ENCODE measurements at regions not wholly inside any gene's neighbourhood (a gene's known extent, or its start where the extent isn't known, plus 50 kb on each side); places are given as distances from the start of the nearest gene placed in this dataset.

- DNase-seq = no peak
- ChIA-PET CTCF (no interaction called here), POLR2A (no interaction called here)
- no peak overlapping the region for H3K4me3 Mint-ChIP-seq
- intact Hi-C loops (cut with micrococcal nuclease) = no loop called here
- no peak overlapping the region for H3K27ac Mint-ChIP-seq
- H3K36me3 Mint-ChIP-seq (ENCODE audit: low read depth) = no peaks in the 10 kb centered on the region
- no peak for TF ChIP-seq CTCF (IDR thresholded peaks at IDR 0.05)
- no peaks in the 10 kb centered on the region for H3K27me3 Mint-ChIP-seq
- no peak for ATAC-seq (ENCODE audit: low read depth)
- H3K4me1 Mint-ChIP-seq = no peaks in the 10 kb centered on the region
- H3K9me3 Mint-ChIP-seq = no peaks in the 10 kb centered on the region
These were observed 188.3 kb upstream of the MON1B start for GRCh38 chr16:77002644-77003043.

GRCh38 chr16:77009453-77009852 lies 181.5 kb upstream of the MON1B start:
- no peak for TF ChIP-seq CTCF (IDR thresholded peaks at IDR 0.05)

GRCh38 chr16:77014441-77014840 lies 176.5 kb upstream of the MON1B start:
- ChIA-PET CTCF (no interaction called here), POLR2A (no interaction called here)
- Mint-ChIP-seq H3K4me3 (no peak overlapping the region), H3K9me3 (peaks cover 8% of the 10 kb centered on the region), H3K27me3 (no peaks in the 10 kb centered on the region), H3K27ac (no peak overlapping the region), H3K36me3 (ENCODE audit: low read depth) (no peaks in the 10 kb centered on the region), H3K4me1 (no peaks in the 10 kb centered on the region)
- DNase-seq = no peak
- intact Hi-C loops (cut with micrococcal nuclease) = no loop called here
- no peak for TF ChIP-seq CTCF (IDR thresholded peaks at IDR 0.05)
- no peak for ATAC-seq (ENCODE audit: low read depth)

More at GRCh38 chr16:77009453-77009852, 181.5 kb upstream of the MON1B start:
- H3K9me3 Mint-ChIP-seq = peaks cover 8% of the 10 kb centered on the region
- no peaks in the 10 kb centered on the region for H3K27me3 Mint-ChIP-seq
- H3K4me1 Mint-ChIP-seq = no peaks in the 10 kb centered on the region
- DNase-seq (no peak), ATAC-seq (ENCODE audit: low read depth) (no peak)
- no peak overlapping the region for H3K4me3 Mint-ChIP-seq
- no peaks in the 10 kb centered on the region for H3K36me3 Mint-ChIP-seq (ENCODE audit: low read depth)
- ChIA-PET CTCF (no interaction called here), POLR2A (no interaction called here)
- H3K27ac Mint-ChIP-seq = no peak overlapping the region
- intact Hi-C loops (cut with micrococcal nuclease) = no loop called here

GRCh38 chr16:77030600-77030999 lies 160.4 kb upstream of the MON1B start:
- H3K27ac Mint-ChIP-seq = no peak overlapping the region
- no peaks in the 10 kb centered on the region for H3K4me1 Mint-ChIP-seq
- CTCF ChIA-PET = no interaction called here
- H3K36me3 Mint-ChIP-seq (ENCODE audit: low read depth) = no peaks in the 10 kb centered on the region
- intact Hi-C loops (cut with micrococcal nuclease) = no loop called here
- H3K9me3 Mint-ChIP-seq = no peaks in the 10 kb centered on the region
- no peak overlapping the region for H3K4me3 Mint-ChIP-seq
- POLR2A ChIA-PET = no interaction called here
- no peaks in the 10 kb centered on the region for H3K27me3 Mint-ChIP-seq
- TF ChIP-seq CTCF (IDR thresholded peaks at IDR 0.05) = no peak
- DNase-seq = no peak
- no peak for ATAC-seq (ENCODE audit: low read depth)

- intact Hi-C loops (cut with micrococcal nuclease) = no loop called here
- DNase-seq = no peak
- no peaks in the 10 kb centered on the region for H3K36me3 Mint-ChIP-seq (ENCODE audit: low read depth)
- H3K4me1 Mint-ChIP-seq = no peaks in the 10 kb centered on the region
- TF ChIP-seq CTCF (IDR thresholded peaks at IDR 0.05) = no peak
- no peaks in the 10 kb centered on the region for H3K9me3 Mint-ChIP-seq
- CTCF ChIA-PET = no interaction called here
- ATAC-seq (ENCODE audit: low read depth) = no peak
- H3K4me3 Mint-ChIP-seq = no peak overlapping the region
- no peaks in the 10 kb centered on the region for H3K27me3 Mint-ChIP-seq
- POLR2A ChIA-PET = no interaction called here
- H3K27ac Mint-ChIP-seq = no peak overlapping the region
These were observed 157.5 kb upstream of the MON1B start for GRCh38 chr16:77033516-77033915.

Measured in activated B cell treated with CpG ODN at 0.5 μM for 24 hours (primary cell).